Common myeloid progenitor, CD34-positive (primary cell): ENCODE measurements at regions not wholly inside any gene's neighbourhood (a gene's known extent, or its start where the extent isn't known, plus 50 kb on each side); places are given as distances from the start of the nearest gene placed in this dataset.
"Not testable (repeated sequence)": the region's sequence is repeated elsewhere in the genome, so short reads cannot be mapped to it uniquely, and the experiment has no call there.

Experiments used
- CTCF ChIA-PET: fragments of 350-600 bp; sonication (Branson Sonifier 250); formaldehyde crosslinking; loops from one replicate; lab custom pipeline; 2021; ENCODE audit warnings: antibody characterized with exemption; lab: Charles Lee
- POLR2A ChIA-PET: fragments of 350-600 bp; sonication (Branson Sonifier 250); formaldehyde crosslinking; loops from one replicate; lab custom pipeline; 2021; ENCODE audit warnings: antibody characterized with exemption; lab: Charles Lee
- DNase-seq, 3 donors: peaks; one replicate each; pipeline versions ENCODE4 v3.0.0 to v3.0.0-alpha.2; 2013
- H3K27ac ChIP-seq, 2 experiments: 1 replicate in 1 of 2; 2 replicates in 1 of 2; pipeline ENCODE4 v1.7.0; 2013; ENCODE audit warnings: inconsistent platforms in 2 of 2, low read length in 2 of 2, mild to moderate bottlenecking in 2 of 2, low read depth in 1 of 2, moderate library complexity in 1 of 2; ENCODE audit not compliant: severe bottlenecking in 2 of 2, insufficient read depth in 1 of 2, poor library complexity in 1 of 2
- H3K27me3 ChIP-seq, 5 experiments: replicated peaks in 2 of 5; 1 replicate in 3 of 5; 2 replicates in 2 of 5; pipeline versions ENCODE4 v1.6.1 to v1.7.0; 2013; ENCODE audit warnings: low read length in 4 of 5, mild to moderate bottlenecking in 2 of 5, moderate library complexity in 2 of 5, inconsistent platforms in 1 of 5; ENCODE audit not compliant: insufficient read depth in 5 of 5, control insufficient read depth in 4 of 5
- H3K36me3 ChIP-seq, 4 experiments: 1 replicate in 2 of 4; 2 replicates in 2 of 4; pipeline versions ENCODE4 v1.6.1 to v1.7.0; 2013; ENCODE audit warnings: low read length in 3 of 4, control low read depth in 1 of 4, mild to moderate bottlenecking in 1 of 4; ENCODE audit not compliant: control insufficient read depth in 4 of 4, insufficient read depth in 4 of 4
- H3K4me1 ChIP-seq, 4 experiments: 1 replicate in 3 of 4; 2 replicates in 1 of 4; pipeline versions ENCODE4 v1.6.1 to v1.7.1; 2013; ENCODE audit warnings: low read length in 3 of 4, mild to moderate bottlenecking in 3 of 4, control low read depth in 1 of 4, inconsistent platforms in 1 of 4, moderate library complexity in 1 of 4; ENCODE audit not compliant: control insufficient read depth in 4 of 4, insufficient read depth in 4 of 4; ENCODE audit errors: control extremely low read depth in 1 of 4
- H3K4me3 ChIP-seq, 7 experiments: 1 replicate in 4 of 7; 2 replicates in 3 of 7; pipeline versions ENCODE4 v1.5.1 to v1.7.0; 2013; ENCODE audit warnings: mild to moderate bottlenecking in 7 of 7, low read length in 6 of 7, moderate library complexity in 6 of 7, inconsistent platforms in 2 of 7, low read depth in 2 of 7, control low read depth in 1 of 7; ENCODE audit not compliant: insufficient read depth in 4 of 7, control insufficient read depth in 1 of 7; ENCODE audit errors: extremely low read depth in 1 of 7
- H3K9me3 ChIP-seq, 5 experiments: 1 replicate in 4 of 5; 2 replicates in 1 of 5; pipeline versions ENCODE4 v1.6.1 to v1.7.1; 2013; ENCODE audit warnings: low read length in 4 of 5, mild to moderate bottlenecking in 2 of 5, inconsistent platforms in 1 of 5, low read depth in 1 of 5, moderate library complexity in 1 of 5; ENCODE audit not compliant: control insufficient read depth in 4 of 5, insufficient read depth in 2 of 5; ENCODE audit errors: control extremely low read depth in 1 of 5
- WGBS: methylation state at CpG from one replicate; pipeline ENCODE4 v1.1.5; 2013; ENCODE audit not compliant: insufficient coverage; 5-methylcytosine and 5-hydroxymethylcytosine counted together

DNA sequence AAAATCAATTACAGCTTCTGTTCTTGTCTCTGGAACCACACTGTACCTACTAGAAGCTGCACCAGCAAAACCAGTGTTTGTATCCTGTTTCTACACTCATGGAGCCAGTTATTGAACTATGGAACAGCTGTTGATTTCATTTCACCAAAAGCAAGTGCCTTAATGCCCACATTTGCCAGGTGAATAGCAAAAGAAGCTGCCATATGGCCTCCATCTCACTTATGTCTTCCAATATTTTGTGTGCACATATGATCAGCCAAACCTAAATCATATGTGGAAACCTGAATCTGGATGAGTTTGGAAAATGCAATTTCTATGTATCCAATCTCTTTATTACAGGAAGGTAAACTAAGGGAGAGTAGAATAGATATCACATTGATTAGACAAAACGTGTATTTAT lies 415.8 kb upstream of the GRID2 start:
- H3K36me3 ChIP-seq = no peaks in the 10 kb centered on the region
- H3K9me3 ChIP-seq = no peaks in the 10 kb centered on the region
- CTCF ChIA-PET = no interaction called here
- no peak for DNase-seq
- H3K27ac ChIP-seq = no peak overlapping the region
- no CpG with 5 or more reads among the region's 1 CpG for WGBS
- no peaks in the 10 kb centered on the region for H3K27me3 ChIP-seq
- POLR2A ChIA-PET = no interaction called here
- no peaks in the 10 kb centered on the region for H3K4me1 ChIP-seq
- no peak overlapping the region for H3K4me3 ChIP-seq

DNA sequence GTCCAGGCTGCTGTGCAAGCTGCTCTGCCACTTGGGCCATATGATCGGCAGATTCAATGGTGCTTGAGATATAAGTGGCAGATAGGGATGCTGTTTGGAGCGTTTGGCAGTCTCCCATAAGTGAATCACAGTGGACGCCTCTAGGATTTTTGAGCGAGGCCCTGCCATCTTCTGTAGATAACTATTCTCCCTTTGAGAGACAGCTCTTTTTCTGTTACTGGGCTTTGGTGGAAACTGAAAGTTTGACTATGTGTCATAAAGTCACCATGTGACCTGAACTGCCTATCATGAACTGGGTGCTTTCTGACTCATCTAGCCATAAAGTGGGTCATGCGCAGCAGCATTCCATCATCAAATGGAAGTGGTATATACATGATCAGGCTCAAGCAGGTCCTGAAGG lies 412.5 kb upstream of the GRID2 start:
- CTCF ChIA-PET = not testable (repeated sequence)
- WGBS = 94% methylated on average over 5 of the region's 5 CpGs

DNA sequence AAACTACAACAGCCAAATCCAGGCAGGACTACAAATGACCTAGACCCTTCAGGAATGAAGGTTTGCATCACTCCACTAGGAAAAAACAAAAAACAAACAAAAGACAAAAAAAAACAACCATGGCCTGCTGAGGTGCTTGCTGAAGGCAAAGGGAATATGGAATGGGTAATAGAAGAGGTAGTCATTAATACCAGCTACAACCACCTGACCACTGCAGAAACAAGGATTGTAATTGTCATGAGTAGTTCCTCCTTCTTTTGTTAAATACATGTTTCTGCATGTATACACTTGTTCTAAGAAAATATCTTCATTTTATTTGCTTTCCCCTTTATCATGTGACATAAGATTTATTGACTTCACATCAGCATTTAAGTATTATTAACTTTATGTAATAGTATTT lies 409.8 kb upstream of the GRID2 start:
- DNase-seq = no peak
- Histone ChIP-seq H3K27me3 (no peaks in the 10 kb centered on the region), H3K27ac (no peak overlapping the region), H3K36me3 (no peaks in the 10 kb centered on the region), H3K9me3 (no peaks in the 10 kb centered on the region), H3K4me1 (no peaks in the 10 kb centered on the region), H3K4me3 (no peak overlapping the region)
- POLR2A ChIA-PET = no interaction called here
- CTCF ChIA-PET = no interaction called here

More for the DNA sequence above, 412.5 kb upstream of the GRID2 start:
- H3K4me1 ChIP-seq, H3K27ac ChIP-seq, H3K36me3 ChIP-seq, H3K9me3 ChIP-seq, H3K4me3 ChIP-seq, POLR2A ChIA-PET, DNase-seq, H3K27me3 ChIP-seq: not testable (repeated sequence)

DNA sequence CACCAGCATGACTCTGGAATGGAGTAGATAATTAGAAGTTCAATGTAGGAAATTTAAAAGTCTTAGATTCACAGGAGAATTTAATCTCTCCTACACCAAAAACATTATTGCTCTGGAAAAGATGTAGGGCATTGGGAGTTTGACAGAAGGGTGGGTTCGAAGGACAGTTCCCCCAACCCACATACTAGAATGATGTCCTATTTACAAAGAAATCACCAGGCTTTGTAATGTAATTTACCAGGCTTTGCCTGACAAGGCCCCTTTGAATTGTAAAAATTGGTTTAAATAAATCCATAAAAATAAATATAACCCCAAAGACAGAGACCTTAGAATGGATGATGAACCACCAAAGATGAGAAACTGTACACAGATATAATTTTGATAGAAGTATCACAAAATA lies 399.2 kb upstream of the GRID2 start:
- ChIA-PET POLR2A (no interaction called here), CTCF (no interaction called here)
- Histone ChIP-seq H3K27me3 (no peaks in the 10 kb centered on the region), H3K4me1 (no peaks in the 10 kb centered on the region), H3K4me3 (no peak overlapping the region), H3K27ac (no peak overlapping the region), H3K9me3 (no peaks in the 10 kb centered on the region), H3K36me3 (no peaks in the 10 kb centered on the region)
- WGBS = no CpG with 5 or more reads among the region's 1 CpG
- DNase-seq = no peak

DNA sequence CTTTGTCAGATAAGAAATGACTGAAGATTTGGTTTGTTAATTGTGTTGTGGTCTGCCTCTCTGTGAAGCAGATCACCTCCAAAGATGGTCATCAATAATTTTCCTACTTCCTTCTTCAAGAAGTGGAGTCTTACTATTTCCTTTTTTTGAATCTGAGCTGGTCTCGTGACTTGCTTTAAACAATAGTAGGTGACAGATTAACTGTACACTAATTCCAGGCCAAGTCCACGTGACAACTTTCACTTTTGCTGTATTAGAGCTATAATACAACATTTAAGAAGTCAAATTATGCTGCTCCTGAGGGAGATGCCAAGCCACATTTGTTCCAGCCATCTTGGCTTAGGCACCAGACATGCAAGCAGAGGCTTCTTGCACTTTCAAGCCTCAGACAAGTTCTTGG lies 393.8 kb upstream of the GRID2 start:
- WGBS = 14% methylated on average over 1 of the region's 2 CpGs
- CTCF ChIA-PET = no interaction called here

DNA sequence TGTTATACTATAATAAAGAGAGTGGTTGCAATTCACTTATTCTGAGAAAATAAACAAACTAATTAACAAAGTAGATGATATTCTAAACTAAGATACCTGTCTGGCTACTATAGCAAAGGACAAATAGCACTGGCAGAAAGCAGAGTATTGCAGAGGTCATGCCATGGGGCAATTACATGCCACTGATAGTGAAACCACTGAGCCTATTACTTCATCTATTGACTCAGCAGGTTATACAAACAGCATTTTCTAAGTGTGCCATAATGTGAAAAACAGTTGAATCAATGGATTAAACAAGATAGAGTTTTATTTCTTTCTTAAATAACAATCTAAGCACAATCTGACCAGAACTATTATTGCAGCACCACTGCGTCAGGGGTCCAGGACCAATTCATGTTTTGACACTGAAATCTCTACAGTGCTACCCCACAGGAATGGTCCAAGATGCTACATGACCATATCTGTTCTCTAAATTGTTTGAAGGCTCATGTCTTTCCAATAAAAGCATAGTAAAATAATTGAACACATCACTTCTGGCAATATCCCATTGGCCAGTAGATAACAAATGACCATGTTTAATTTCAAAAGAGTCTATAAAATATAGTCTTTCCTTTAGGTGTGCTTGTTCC lies 389.5 kb upstream of the GRID2 start:
- ChIA-PET CTCF (no interaction called here), POLR2A (no interaction called here)
- no peaks in the 10 kb centered on the region for H3K36me3 ChIP-seq

More for the DNA sequence above, 393.8 kb upstream of the GRID2 start:
- DNase-seq = no peak
- Histone ChIP-seq H3K9me3 (no peaks in the 10 kb centered on the region), H3K4me3 (no peak overlapping the region), H3K4me1 (no peaks in the 10 kb centered on the region), H3K27me3 (no peaks in the 10 kb centered on the region), H3K36me3 (no peaks in the 10 kb centered on the region), H3K27ac (no peak overlapping the region)
- POLR2A ChIA-PET = no interaction called here

DNA sequence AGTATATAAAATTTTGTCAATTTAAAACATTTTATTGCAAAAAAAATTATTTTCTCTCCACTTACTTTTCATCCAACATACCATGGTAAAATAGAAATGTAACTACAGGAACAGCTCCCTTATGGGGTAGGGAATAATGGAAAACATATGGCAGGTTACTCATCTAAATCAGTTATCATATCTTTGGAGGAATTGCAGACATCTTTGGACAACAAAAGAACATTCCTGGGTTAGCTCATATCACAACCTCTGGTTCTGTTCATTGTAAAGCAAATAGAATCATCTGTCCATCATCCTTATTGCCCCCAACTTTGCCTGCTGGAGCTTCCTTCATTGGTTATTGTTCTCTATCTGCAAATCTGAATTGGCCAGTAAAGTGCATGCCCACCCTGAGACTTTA lies 387.5 kb upstream of the GRID2 start:
- ChIA-PET POLR2A (no interaction called here), CTCF (no interaction called here)
- Histone ChIP-seq H3K27ac (no peak overlapping the region), H3K36me3 (no peaks in the 10 kb centered on the region), H3K4me3 (no peak overlapping the region), H3K27me3 (no peaks in the 10 kb centered on the region), H3K9me3 (no peaks in the 10 kb centered on the region), H3K4me1 (no peaks in the 10 kb centered on the region)
- no peak for DNase-seq

More for the DNA sequence above, 389.5 kb upstream of the GRID2 start:
- H3K4me1 ChIP-seq = no peaks in the 10 kb centered on the region
- H3K4me3 ChIP-seq = no peak overlapping the region
- WGBS = 100% methylated on average over 1 of the region's 1 CpG
- no peaks in the 10 kb centered on the region for H3K9me3 ChIP-seq
- DNase-seq = no peak
- H3K27ac ChIP-seq = no peak overlapping the region
- no peaks in the 10 kb centered on the region for H3K27me3 ChIP-seq
